AG09319 (cell line): ENCODE measurements at regions not wholly inside any gene's neighbourhood (a gene's known extent, or its start where the extent isn't known, plus 50 kb on each side); places are given as distances from the start of the nearest gene placed in this dataset.

Experiments
- DNase-seq: peaks from one replicate; pipeline ENCODE4 v3.0.0-alpha.2; 2010; ENCODE audit warnings: low read depth; ENCODE audit errors: extremely low read depth
- CTCF ChIP-seq: IDR thresholded peaks from 2 replicates; pipeline ENCODE4 v1.5.1; 2011; ENCODE audit warnings: low read depth, mild to moderate bottlenecking, inconsistent platforms, low read length, moderate library complexity

GRCh38 chr1:22344851-22345560 lies 106.6 kb upstream of the ZBTB40 start:
- DNase-seq: no peak
- TF ChIP-seq CTCF: no peak

- TF ChIP-seq CTCF: no peak
- no peak for DNase-seq
These were observed 103.5 kb upstream of the ZBTB40 start for GRCh38 chr1:22347854-22348760.

GRCh38 chr1:22349362-22350043 lies 102.1 kb upstream of the ZBTB40 start:
- no peak for DNase-seq
- TF ChIP-seq CTCF: no peak

GRCh38 chr1:22350171-22350923 lies 101.3 kb upstream of the ZBTB40 start:
- TF ChIP-seq CTCF: no peak
- no peak for DNase-seq

DNA sequence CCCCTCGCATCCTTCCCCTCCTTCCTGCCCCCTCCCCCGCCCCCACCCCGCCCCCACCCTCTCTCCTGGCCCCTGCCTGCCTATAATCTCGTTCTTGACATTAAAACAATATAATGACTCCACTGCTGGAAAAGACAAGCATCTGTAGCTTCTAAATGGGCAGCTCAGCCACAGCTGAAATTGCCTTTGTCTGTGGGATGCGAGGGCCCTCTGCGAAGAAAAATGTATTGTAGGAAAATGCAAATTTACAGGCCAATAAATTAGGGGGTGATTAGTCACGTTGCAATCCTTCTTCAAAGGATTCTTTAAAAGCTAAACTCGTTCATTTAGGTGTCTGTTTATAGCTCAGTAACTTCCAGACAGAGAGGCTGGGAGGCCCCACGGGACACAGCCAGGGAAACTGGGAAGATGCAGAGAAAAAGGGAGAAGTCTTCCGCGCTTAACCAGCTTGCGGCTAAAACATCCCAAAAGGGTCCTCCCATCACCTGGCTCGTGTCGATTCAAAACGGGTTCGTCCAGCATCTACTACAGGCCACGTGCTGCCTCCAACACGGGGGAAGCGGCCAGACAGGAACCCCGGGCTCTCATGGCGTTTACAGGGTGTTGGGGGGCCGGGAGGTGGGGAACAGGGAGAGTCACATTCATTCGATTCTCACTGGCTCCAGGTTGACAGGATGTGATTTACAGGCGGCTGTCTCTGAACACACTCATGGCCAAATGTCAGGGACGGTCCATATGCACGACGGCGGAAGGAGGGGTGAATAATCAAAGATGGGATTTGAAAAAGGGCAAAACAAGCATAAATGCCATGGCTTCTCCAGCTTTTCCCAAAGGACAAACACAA lies 100.5 kb upstream of the ZBTB40 start:
- TF ChIP-seq CTCF: no peak
- DNase-seq: no peak

DNA sequence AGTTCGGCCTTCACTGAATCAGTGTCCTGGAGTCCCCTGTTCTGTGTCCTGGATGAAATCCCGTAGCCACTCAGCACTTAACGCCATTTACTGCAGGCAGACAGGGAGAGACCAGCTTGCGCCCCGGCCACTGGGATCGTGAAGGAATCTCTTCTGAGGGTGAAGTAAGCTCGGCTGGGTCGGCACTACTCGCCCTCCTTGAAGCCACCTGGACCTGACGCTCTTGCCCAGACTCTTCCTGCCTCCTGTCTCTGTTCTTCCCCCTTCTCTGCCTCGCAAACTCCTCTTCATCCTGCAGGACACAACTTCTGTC lies 99.9 kb upstream of the ZBTB40 start:
- TF ChIP-seq CTCF: no peak
- no peak for DNase-seq
